Kidney epithelial cell (primary cell): ENCODE measurements at regions not wholly inside any gene's neighbourhood (a gene's known extent, or its start where the extent isn't known, plus 50 kb on each side); places are given as distances from the start of the nearest gene placed in this dataset.
"Not testable (repeated sequence)": the region's sequence is repeated elsewhere in the genome, so short reads cannot be mapped to it uniquely, and the experiment has no call there.

ENCODE experiments used
- DNase-seq: peaks from one replicate; pipeline ENCODE4 v3.0.0-alpha.2; 2010; ENCODE audit warnings: low read depth
- H3K27me3 ChIP-seq: 2 replicates; pipeline ENCODE4 v1.6.0; 2011; ENCODE audit warnings: low read length; ENCODE audit not compliant: control insufficient read depth, insufficient read depth
- H3K36me3 ChIP-seq: 2 replicates; pipeline ENCODE4 v1.5.1; 2011; ENCODE audit warnings: low read length; ENCODE audit not compliant: control insufficient read depth, insufficient read depth
- H3K4me3 ChIP-seq: 2 replicates; pipeline ENCODE4 v1.5.1; 2011; ENCODE audit warnings: low read depth, mild to moderate bottlenecking, control low read depth, low read length
- TF ChIP-seq, protein P1 (sequence below): IDR thresholded peaks from 2 replicates; pipeline ENCODE4 v1.5.1; 2011; ENCODE audit warnings: mild to moderate bottlenecking, moderate library complexity, low read length, control low read depth, inconsistent platforms; ENCODE audit not compliant: insufficient read depth, poor library complexity, severe bottlenecking

DNA sequence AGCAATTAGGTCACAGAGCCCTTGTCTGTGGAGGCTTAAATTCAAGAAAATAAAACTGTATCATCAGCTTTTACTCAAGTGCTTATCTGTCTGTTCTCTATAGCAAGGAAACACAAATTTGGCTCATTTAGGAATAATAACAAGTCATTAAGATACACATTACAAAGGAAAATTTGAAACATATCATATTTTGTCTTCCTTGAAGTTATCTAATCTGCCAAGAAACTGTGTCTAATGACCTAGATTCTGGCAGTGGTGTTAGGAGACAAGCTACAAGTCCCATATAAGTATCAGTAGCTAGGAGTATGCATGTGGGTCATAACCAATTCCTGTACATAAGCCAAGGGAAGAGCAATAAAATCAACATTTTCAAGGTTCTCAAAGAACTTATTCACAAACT is 108.2 kb upstream of the SETMAR start:
- no peak for DNase-seq
- no peaks in the 10 kb centered on the region for H3K27me3 ChIP-seq
- TF ChIP-seq, protein P1, sequence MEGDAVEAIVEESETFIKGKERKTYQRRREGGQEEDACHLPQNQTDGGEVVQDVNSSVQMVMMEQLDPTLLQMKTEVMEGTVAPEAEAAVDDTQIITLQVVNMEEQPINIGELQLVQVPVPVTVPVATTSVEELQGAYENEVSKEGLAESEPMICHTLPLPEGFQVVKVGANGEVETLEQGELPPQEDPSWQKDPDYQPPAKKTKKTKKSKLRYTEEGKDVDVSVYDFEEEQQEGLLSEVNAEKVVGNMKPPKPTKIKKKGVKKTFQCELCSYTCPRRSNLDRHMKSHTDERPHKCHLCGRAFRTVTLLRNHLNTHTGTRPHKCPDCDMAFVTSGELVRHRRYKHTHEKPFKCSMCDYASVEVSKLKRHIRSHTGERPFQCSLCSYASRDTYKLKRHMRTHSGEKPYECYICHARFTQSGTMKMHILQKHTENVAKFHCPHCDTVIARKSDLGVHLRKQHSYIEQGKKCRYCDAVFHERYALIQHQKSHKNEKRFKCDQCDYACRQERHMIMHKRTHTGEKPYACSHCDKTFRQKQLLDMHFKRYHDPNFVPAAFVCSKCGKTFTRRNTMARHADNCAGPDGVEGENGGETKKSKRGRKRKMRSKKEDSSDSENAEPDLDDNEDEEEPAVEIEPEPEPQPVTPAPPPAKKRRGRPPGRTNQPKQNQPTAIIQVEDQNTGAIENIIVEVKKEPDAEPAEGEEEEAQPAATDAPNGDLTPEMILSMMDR = no peak
- no peak overlapping the region for H3K4me3 ChIP-seq
- no peaks in the 10 kb centered on the region for H3K36me3 ChIP-seq

DNA sequence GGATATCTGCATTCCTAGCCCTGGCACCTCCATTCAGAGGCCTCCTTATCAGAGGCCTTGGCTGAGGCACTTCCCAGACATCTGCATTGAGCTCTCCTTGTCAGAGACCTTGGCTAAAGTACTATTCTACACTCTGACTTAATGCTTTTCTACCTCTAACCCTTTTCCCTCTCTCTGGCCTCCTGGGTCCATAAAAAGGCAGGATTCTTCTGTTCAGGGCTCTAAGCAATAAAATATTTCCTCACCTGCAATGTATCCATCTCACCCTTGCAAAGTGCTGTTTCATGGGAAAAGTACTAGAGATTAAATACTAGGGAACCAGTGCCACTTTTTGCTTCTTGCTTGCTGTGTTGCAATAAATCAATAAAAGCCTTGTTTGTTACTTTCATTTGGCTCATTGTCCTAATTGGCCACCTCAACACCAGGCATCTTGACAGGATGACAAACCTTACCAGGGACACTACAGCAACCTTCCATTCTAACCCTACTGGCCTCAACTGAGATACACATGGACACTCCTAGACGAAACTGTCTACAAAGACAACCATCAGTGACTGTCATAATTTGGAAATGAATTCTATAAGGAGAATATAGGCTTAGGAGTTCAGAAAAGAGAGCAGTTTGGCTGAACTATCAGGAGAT is 106.5 kb upstream of the SETMAR start:
- no peak for DNase-seq
- no peaks in the 10 kb centered on the region for H3K27me3 ChIP-seq
- no peaks in the 10 kb centered on the region for H3K36me3 ChIP-seq
- no peak overlapping the region for H3K4me3 ChIP-seq
- TF ChIP-seq, protein P1 = no peak

DNA sequence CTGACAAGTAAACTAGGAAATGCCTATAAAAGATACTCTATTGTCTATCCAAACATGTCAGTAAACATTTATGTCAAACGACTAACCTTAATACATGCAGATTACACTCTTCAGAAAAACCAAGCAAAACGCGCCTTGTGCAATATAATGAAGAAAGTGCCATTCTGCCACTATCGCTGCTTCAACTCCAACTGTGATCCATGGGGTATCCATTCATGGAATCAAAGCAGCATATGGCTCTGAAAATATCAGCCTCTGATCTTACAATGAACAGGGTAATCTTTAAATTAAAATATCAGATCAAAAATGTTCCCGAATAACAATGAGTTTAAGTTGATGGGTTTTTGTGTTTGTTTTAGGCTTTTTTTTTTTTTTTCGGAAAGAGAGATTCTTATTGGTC is 105.5 kb upstream of the SETMAR start:
- no peak for DNase-seq

DNA sequence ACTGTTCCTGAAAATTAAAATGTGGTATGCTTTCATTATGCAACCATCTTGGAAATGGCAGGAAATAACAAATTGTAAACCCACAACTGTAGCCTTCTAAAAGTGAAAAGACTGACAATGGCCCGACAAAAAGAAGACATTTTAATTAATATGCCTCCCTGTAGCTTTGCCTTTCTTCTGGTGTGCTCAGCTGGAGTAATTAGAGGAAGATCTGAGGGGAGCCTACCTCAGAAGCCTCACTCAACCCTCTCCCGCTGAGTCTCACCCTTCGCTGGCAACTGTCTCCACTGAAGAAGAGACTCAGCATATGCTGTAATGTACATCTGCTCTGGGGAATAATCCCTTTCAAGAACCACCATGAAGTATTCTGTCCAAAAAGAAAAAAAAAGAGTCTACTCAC is 104.7 kb upstream of the SETMAR start:
- no peak for DNase-seq
- TF ChIP-seq, protein P1 = no peak
- H3K27me3 ChIP-seq = no peaks in the 10 kb centered on the region
- no peak overlapping the region for H3K4me3 ChIP-seq
- H3K36me3 ChIP-seq = no peaks in the 10 kb centered on the region

More for the DNA sequence above, 105.5 kb upstream of the SETMAR start:
- no peak overlapping the region for H3K4me3 ChIP-seq
- H3K27me3 ChIP-seq = no peaks in the 10 kb centered on the region
- TF ChIP-seq, protein P1 = no peak
- no peaks in the 10 kb centered on the region for H3K36me3 ChIP-seq

DNA sequence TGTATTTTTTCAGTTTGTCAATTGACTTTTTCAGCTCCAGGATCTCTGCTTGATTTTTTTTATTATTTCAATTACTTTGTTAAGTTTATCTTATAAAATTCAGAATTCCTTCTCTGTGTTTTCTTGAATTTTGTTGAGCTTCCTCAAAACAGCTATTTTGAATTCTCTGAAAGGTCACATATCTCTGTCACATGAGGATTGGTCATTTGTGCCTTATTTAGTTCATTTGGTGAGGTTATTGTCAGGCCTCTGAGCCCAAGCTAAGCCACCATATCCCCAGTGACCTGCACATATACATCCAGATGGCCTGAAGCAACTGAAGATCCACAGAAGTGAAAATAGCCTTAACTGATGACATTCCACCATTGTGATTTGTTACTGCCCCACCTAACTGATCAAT is 98.4 kb upstream of the SETMAR start:
- H3K4me3 ChIP-seq, H3K27me3 ChIP-seq, DNase-seq, H3K36me3 ChIP-seq: not testable (repeated sequence)

DNA sequence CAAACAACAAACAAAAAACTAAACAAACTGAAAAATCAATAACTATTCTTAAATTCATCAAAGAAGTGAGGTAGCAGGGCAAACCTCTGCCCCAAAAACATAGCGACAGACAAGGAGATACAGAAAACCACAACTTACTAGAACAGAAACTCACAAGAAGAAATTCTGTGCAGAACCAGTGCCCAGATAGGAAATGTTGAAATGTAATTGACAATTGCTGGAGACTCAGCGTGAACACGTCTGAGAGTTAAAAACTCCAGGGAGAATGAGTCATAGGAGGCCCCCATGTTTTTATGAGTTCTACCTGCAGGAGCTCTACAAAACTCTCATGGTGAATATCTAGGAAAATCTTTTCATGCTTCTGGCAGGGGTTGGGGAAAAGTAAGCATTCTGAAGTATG is 95.5 kb upstream of the SETMAR start:
- TF ChIP-seq, protein P1 = no peak
- Histone ChIP-seq H3K27me3 (no peaks in the 10 kb centered on the region), H3K4me3 (no peak overlapping the region), H3K36me3 (no peaks in the 10 kb centered on the region)
- no peak for DNase-seq
